ENCODE measurements at regions not wholly inside any gene's neighbourhood (a gene's known extent, or its start where the extent isn't known, plus 50 kb on each side); places are given as distances from the start of the nearest gene placed in this dataset.

DNA sequence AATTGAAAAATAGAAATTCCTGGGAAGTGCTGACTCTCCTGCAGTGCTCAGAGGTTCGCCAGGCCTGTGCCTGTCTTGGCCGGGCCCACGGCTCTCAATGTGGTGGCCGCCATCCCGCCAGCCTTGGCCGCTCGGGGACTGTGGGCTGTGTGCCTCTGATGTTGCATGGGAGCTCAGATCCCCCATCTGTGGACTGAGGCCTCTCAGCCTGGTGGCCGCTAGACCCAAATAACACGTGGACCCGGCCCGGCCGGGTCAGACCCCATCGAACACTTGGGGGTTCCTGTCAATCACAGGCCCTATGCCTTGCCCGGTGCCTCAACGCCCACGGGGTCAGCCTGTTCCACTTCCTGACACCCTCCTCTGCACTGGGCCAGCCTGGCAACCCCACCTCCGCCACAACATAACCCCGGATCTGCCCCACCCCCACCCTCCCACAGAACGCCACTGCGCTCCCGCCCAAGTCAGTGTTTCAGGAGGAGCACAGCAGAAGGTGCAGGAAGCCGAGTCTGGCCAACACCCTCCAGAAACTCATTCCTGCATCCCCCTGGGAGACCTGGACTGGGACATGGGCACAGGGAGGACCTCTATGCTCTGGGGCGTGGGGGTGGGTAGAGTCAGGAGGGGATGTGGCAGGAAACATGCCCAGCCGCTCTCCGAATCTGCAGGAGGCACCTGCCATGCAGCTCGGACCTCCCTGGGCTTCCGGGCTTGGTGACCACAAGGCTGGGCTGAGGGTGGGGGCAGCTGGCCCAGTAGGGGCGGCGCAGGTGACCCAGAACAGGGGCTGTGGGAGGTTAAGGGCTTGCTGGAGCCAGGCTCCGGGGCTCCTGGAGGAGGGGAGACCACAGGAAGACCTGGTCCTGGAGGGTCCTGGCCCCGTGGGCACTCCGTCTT lies 98.7 kb upstream of the BHLHE23 start:
- Histone ChIP-seq H3K4me1 (ENCODE audit: control insufficient read depth in 5 of 5, insufficient read depth in 5 of 5, low read length in 5 of 5) (peaks cover 0 to 10% (median 0%) of the 10 kb centered on the region in 5 donors), H3K27ac (ENCODE audit: low read depth in 1 of 2, low read length in 1 of 2) (no peak overlapping the region), H3K9me3 (ENCODE audit: control insufficient read depth in 4 of 4, insufficient read depth in 3 of 4, low read length in 3 of 4) (peaks cover 0 to 17% (median 1%) of the 10 kb centered on the region in 4 donors), H3K4me3 (no peak overlapping the region), H3K36me3 (ENCODE audit: control insufficient read depth in 4 of 4, insufficient read depth in 4 of 4, low read length in 4 of 4) (no peaks in the 10 kb centered on the region), H3K9ac (ENCODE audit: insufficient read depth in 1 of 2, low read length in 2 of 2) (no peak overlapping the region), H3K27me3 (ENCODE audit: control insufficient read depth in 3 of 3, insufficient read depth in 3 of 3, low read length in 2 of 3) (peaks cover 0 to 11% (median 0%) of the 10 kb centered on the region in 3 donors)
- ATAC-seq (ENCODE audit: insufficient read depth, low FRiP score) = no peak
- DNase-seq = no peak
- TF ChIP-seq, protein P1, sequence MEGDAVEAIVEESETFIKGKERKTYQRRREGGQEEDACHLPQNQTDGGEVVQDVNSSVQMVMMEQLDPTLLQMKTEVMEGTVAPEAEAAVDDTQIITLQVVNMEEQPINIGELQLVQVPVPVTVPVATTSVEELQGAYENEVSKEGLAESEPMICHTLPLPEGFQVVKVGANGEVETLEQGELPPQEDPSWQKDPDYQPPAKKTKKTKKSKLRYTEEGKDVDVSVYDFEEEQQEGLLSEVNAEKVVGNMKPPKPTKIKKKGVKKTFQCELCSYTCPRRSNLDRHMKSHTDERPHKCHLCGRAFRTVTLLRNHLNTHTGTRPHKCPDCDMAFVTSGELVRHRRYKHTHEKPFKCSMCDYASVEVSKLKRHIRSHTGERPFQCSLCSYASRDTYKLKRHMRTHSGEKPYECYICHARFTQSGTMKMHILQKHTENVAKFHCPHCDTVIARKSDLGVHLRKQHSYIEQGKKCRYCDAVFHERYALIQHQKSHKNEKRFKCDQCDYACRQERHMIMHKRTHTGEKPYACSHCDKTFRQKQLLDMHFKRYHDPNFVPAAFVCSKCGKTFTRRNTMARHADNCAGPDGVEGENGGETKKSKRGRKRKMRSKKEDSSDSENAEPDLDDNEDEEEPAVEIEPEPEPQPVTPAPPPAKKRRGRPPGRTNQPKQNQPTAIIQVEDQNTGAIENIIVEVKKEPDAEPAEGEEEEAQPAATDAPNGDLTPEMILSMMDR (IDR thresholded peaks at IDR 0.05; ENCODE audit: control extremely low read depth, extremely low read depth) = no peak
- WGBS, 2 donors = 78 to 82% methylated on average over 32 of the region's 32 CpGs

DNA sequence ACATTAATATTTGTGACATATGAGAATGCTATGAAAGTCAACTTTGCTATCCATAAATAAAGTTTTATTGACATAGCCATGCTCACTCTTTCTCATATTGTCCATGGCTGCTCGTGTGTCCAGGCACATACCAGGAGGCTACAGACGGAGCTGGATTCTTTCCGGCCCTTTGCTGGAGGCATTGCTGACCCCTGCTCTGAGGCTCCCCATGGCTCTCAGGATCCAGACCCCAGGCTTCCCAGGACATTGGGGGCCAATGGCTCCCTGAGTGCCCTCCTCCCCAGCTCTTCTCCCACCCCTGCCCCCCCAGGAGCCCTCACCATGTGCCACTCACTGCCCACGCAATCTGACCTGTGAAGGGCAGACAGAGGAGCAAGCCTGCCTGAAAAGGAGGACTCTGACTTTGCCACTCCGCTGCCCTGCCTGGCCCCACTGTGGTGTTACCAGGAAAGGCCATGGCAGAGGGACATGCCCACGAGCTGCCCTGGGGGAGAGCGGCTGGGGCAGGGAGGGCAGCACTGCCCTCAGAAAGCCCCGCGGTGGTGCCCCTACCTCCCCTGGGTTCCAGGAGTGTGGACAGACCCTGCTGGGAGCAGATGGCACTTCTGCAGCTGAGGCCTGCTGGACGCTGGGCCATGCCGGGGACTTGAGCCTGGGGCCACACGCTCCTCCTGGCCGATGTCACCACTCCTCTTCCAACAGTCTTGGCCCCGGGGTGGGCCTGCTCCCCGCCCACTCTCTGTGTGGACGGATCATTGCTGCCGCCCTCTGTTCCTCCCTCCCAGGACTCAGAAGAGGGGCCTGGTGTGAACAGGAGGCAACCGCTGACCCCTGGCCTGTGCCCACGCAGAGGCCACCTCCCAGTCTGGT lies 97.8 kb upstream of the BHLHE23 start:
- Histone ChIP-seq H3K9ac (ENCODE audit: insufficient read depth in 1 of 2, low read length in 2 of 2) (no peak overlapping the region), H3K27me3 (ENCODE audit: control insufficient read depth in 3 of 3, insufficient read depth in 3 of 3, low read length in 2 of 3) (peaks cover 0 to 17% (median 0%) of the 10 kb centered on the region in 3 donors), H3K36me3 (ENCODE audit: control insufficient read depth in 4 of 4, insufficient read depth in 4 of 4, low read length in 4 of 4) (no peaks in the 10 kb centered on the region), H3K27ac (ENCODE audit: low read depth in 1 of 2, low read length in 1 of 2) (no peak overlapping the region), H3K4me1 (ENCODE audit: control insufficient read depth in 5 of 5, insufficient read depth in 5 of 5, low read length in 5 of 5) (peaks cover 0 to 15% (median 0%) of the 10 kb centered on the region in 5 donors), H3K9me3 (ENCODE audit: control insufficient read depth in 4 of 4, insufficient read depth in 3 of 4, low read length in 3 of 4) (peaks cover 0 to 17% (median 1%) of the 10 kb centered on the region in 4 donors), H3K4me3 (no peak overlapping the region)
- DNase-seq (no peak), ATAC-seq (ENCODE audit: insufficient read depth, low FRiP score) (no peak)
- TF ChIP-seq, protein P1 (IDR thresholded peaks at IDR 0.05; ENCODE audit: control extremely low read depth, extremely low read depth) = no peak
- WGBS, 2 donors = 78 to 89% methylated on average over 17 to 19 of the region's 19 CpGs

DNA sequence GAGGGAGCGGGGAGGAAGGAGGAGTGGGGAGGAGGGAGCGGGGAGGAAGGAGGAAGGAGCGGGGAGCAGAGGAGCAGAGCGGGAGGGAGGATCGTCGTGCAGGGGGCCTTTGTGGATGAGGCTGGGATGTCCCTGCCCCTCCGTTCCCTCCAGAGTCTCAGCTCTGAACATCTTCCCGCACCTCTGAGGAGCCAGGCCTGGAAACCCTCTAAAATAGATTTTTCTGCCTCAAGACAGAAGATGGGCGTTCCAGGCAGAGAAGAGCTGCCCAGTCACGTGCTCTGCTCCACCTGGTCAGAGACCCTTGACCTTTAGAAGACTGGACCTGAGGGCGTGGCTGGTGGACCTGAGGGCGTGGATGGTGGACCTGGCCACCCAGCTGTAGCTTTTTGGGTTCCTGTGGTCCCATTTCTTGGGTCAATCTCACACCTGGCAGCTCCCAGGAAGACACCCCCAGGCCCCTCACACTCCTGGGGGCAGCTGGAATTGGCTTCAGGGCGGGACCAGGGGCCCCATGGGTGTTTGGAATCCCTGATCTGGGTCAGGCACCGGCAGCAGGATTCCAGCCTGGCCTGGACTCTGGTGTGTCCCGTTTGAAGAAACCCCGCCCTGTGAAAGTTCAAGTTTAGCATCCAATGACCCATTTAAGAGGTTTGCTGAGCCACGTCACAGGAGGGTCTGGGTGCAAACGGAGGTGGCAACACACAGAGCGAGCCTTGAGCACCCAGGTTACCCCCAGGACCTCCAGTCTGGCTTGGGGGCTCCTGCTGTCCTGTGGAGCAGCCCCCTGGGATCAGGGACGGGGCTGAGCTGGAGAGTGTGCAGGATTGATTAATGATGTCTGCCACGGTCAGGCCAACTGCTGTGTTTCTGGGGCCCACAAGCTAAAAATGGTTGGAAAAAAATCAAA lies 96.9 kb upstream of the BHLHE23 start:
- ATAC-seq (ENCODE audit: insufficient read depth, low FRiP score) (no peak), DNase-seq (peak in 1 of 3 donors; percentile 6)
- Histone ChIP-seq H3K36me3 (ENCODE audit: control insufficient read depth in 4 of 4, insufficient read depth in 4 of 4, low read length in 4 of 4) (no peaks in the 10 kb centered on the region), H3K4me3 (no peak overlapping the region), H3K27ac (ENCODE audit: low read depth in 1 of 2, low read length in 1 of 2) (no peak overlapping the region), H3K9me3 (ENCODE audit: control insufficient read depth in 4 of 4, insufficient read depth in 3 of 4, low read length in 3 of 4) (peaks cover 0 to 17% (median 1%) of the 10 kb centered on the region in 4 donors), H3K9ac (ENCODE audit: insufficient read depth in 1 of 2, low read length in 2 of 2) (no peak overlapping the region), H3K27me3 (ENCODE audit: control insufficient read depth in 3 of 3, insufficient read depth in 3 of 3, low read length in 2 of 3) (peaks cover 0 to 19% (median 2%) of the 10 kb centered on the region in 3 donors), H3K4me1 (ENCODE audit: control insufficient read depth in 5 of 5, insufficient read depth in 5 of 5, low read length in 5 of 5) (peaks cover 0 to 15% (median 0%) of the 10 kb centered on the region in 5 donors)
- 70 to 73% methylated on average over 21 of the region's 21 CpGs for WGBS, 2 donors
- TF ChIP-seq, protein P1 (IDR thresholded peaks at IDR 0.05; ENCODE audit: control extremely low read depth, extremely low read depth) = no peak
